GM12878 (cell line): ENCODE measurements at regions not wholly inside any gene's neighbourhood (a gene's known extent, or its start where the extent isn't known, plus 50 kb on each side); places are given as distances from the start of the nearest gene placed in this dataset.

ENCODE experiments used
- ATAC-seq: fragments of 200-7000 bp; cut with Tn5 transposase; 3 replicates; pipeline ENCODE4 v1.9.1; 2020; ENCODE audit warnings: mild to moderate bottlenecking, moderate library complexity
- BruUV-seq: library from RNA; stranded (reverse); fragments of 400-500 nt; replicated peaks from 2 replicates; lab custom pipeline; 2021; lab: Mats Ljungman, UMichigan
- CTCF ChIA-PET: fragments of 300-600 bp; sonication (Branson Sonifier 250); formaldehyde crosslinking; extraction: SDS; loops from one replicate; lab custom pipeline; 2021; ENCODE audit warnings: inconsistent platforms; lab: Yijun Ruan, JAX
- POLR2A ChIA-PET: fragments of 350-600 bp; formaldehyde crosslinking; extraction: SDS; loops from one replicate; lab custom pipeline; 2021; ENCODE audit warnings: inconsistent platforms; lab: Charles Lee
- RAD21 ChIA-PET: fragments of 300-600 bp; sonication (Branson Sonifier 250); formaldehyde crosslinking; loops from one replicate; lab custom pipeline; 2023; ENCODE audit warnings: antibody characterized with exemption; ENCODE audit not compliant: unreplicated experiment; lab: Charles Lee
- SMC1A ChIA-PET: fragments of 300-600 bp; sonication (Branson Sonifier 250); formaldehyde crosslinking; loops from one replicate; lab custom pipeline; 2023; ENCODE audit not compliant: unreplicated experiment, uncharacterized antibody; lab: Charles Lee
- DNase-seq: peaks from one replicate; pipeline ENCODE4 v3.0.0-alpha.2; 2011; ENCODE audit warnings: low read depth, low spot score
- FAIRE-seq: peaks from 3 replicates; lab custom pipeline; 2011; peaks lifted over from hg19 to GRCh38; lab: Jason Lieb, UNC
- H2AFZ ChIP-seq: 2 replicates; pipeline ENCODE4 v1.6.0; 2011; ENCODE audit warnings: low read depth, low read length, control low read depth; ENCODE audit not compliant: control insufficient read depth
- H3K27ac ChIP-seq: 2 replicates; pipeline ENCODE4 v1.5.1; 2011; ENCODE audit warnings: control low read depth; ENCODE audit not compliant: control insufficient read depth, insufficient read depth
- H3K27me3 ChIP-seq, 2 experiments: replicated peaks in 1 of 2; 2 replicates each; pipeline versions ENCODE4 v1.6.0 to v1.6.1; 2011; ENCODE audit warnings: low read length in 1 of 2; ENCODE audit not compliant: control insufficient read depth in 2 of 2, insufficient read depth in 2 of 2
- H3K36me3 ChIP-seq, 2 experiments: 2 replicates each; pipeline ENCODE4 v1.5.1; 2011; ENCODE audit warnings: low read length in 1 of 2; ENCODE audit not compliant: control insufficient read depth in 2 of 2, insufficient read depth in 2 of 2
- H3K4me1 ChIP-seq: 2 replicates; pipeline ENCODE4 v1.6.1; 2011; ENCODE audit warnings: mild to moderate bottlenecking, low read length, moderate library complexity, mixed read lengths; ENCODE audit not compliant: control insufficient read depth, insufficient read depth
- H3K4me2 ChIP-seq: 2 replicates; pipeline ENCODE4 v1.6.0; 2011; ENCODE audit warnings: control low read depth; ENCODE audit not compliant: control insufficient read depth, insufficient read depth
- H3K4me3 ChIP-seq: fragments of 200-600 bp; sonication (generic); 2 replicates; pipeline ENCODE4 v1.5.1; 2016
- H3K79me2 ChIP-seq: 2 replicates; pipeline ENCODE4 v1.6.0; 2011; ENCODE audit warnings: low read length; ENCODE audit not compliant: control insufficient read depth, insufficient read depth
- H3K9ac ChIP-seq: 2 replicates; pipeline ENCODE4 v1.8.0; 2011; ENCODE audit warnings: low read length, control low read depth, mixed read lengths; ENCODE audit not compliant: control insufficient read depth, insufficient read depth
- H3K9me3 ChIP-seq: replicated peaks from 3 replicates; pipeline ENCODE4 v1.5.1; 2011; ENCODE audit warnings: mild to moderate bottlenecking, low read length; ENCODE audit not compliant: control insufficient read depth, insufficient read depth
- H4K20me1 ChIP-seq: 2 replicates; pipeline ENCODE4 v1.6.0; 2011; ENCODE audit not compliant: control insufficient read depth, insufficient read depth
- BCLAF1 ChIP-seq: fragments of 450-650 bp; IDR thresholded peaks from 2 replicates; pipeline ENCODE4 v1.6.1; 2017; ENCODE audit warnings: antibody characterized with exemption, mild to moderate bottlenecking, moderate library complexity
- CTCF ChIP-seq, 3 experiments: IDR thresholded peaks in 2 of 3; conservative IDR thresholded peaks in 1 of 3; 2 replicates each; pipeline ENCODE4 v1.5.1; 2011; ENCODE audit warnings: low read depth in 3 of 3, low read length in 3 of 3, mild to moderate bottlenecking in 3 of 3, control low read depth in 2 of 3, moderate library complexity in 2 of 3, inconsistent platforms in 1 of 3, mixed read lengths in 1 of 3; ENCODE audit not compliant: control insufficient read depth in 2 of 3, insufficient read depth in 1 of 3; ENCODE audit errors: extremely low read depth in 1 of 3
- ESRRA ChIP-seq: IDR thresholded peaks from 2 replicates; pipeline ENCODE4 v1.6.1; 2012; ENCODE audit warnings: mild to moderate bottlenecking, low read length, improper control_type of control experiment
- FOXM1 ChIP-seq: IDR thresholded peaks from 2 replicates; pipeline ENCODE4 v1.6.1; 2012; ENCODE audit warnings: low read depth, mild to moderate bottlenecking, inconsistent platforms, low read length, moderate library complexity
- GATAD2B ChIP-seq: fragments of 450-650 bp; conservative IDR thresholded peaks from 2 replicates; pipeline ENCODE4 v1.6.1; 2017; ENCODE audit warnings: low read depth, mild to moderate bottlenecking, moderate library complexity
- KDM1A ChIP-seq: fragments of 200-600 bp; sonication (generic); IDR thresholded peaks from 2 replicates; pipeline ENCODE4 v1.6.1; 2016; ENCODE audit warnings: borderline replicate concordance
- NBN ChIP-seq: fragments of 450-650 bp; IDR thresholded peaks from 2 replicates; pipeline ENCODE4 v1.6.1; 2016
- SIN3A ChIP-seq: IDR thresholded peaks from 2 replicates; pipeline ENCODE4 v1.6.1; 2012; ENCODE audit warnings: low read depth, low read length, improper control_type of control experiment
- SMAD1 ChIP-seq: fragments of 450-650 bp; IDR thresholded peaks from 2 replicates; pipeline ENCODE4 v1.6.1; 2018; ENCODE audit warnings: mild to moderate bottlenecking, low read depth; ENCODE audit not compliant: partially characterized antibody
- SREBF1 ChIP-seq: IDR thresholded peaks from 2 replicates; pipeline ENCODE4 v1.6.1; 2012; ENCODE audit warnings: mild to moderate bottlenecking, low read length
- SRF ChIP-seq, 2 experiments: IDR thresholded peaks; 2 replicates each; pipeline ENCODE4 v1.6.1; 2011; ENCODE audit warnings: low read depth in 2 of 2, low read length in 2 of 2, mild to moderate bottlenecking in 1 of 2, moderate library complexity in 1 of 2
- SUZ12 ChIP-seq: fragments of 200-600 bp; sonication (generic); IDR thresholded peaks from one replicate; pipeline ENCODE4 v1.6.1; 2018; ENCODE audit warnings: antibody characterized with exemption, mild to moderate bottlenecking; ENCODE audit not compliant: unreplicated experiment
- ZNF207 ChIP-seq: fragments of 450-650 bp; IDR thresholded peaks from 2 replicates; pipeline ENCODE4 v1.6.1; 2014; ENCODE audit warnings: antibody characterized with exemption, mild to moderate bottlenecking, borderline replicate concordance
- WGBS: methylation state at CpG from one replicate; pipeline ENCODE4 v1.1.6; 2016; ENCODE audit warnings: low lambda C conversion rate; ENCODE audit not compliant: insufficient replicate concordance, insufficient coverage; ENCODE audit errors: missing lambda C conversion rate; 5-methylcytosine and 5-hydroxymethylcytosine counted together
- in situ Hi-C: fragments of 300-500 bp; cut with MboI; formaldehyde crosslinking; loops from 9 replicates; pipeline ENCODE4 v1.14.3; 2018; ENCODE audit warnings: mixed read lengths
- intact Hi-C: fragments of 100-400 bp; cut with micrococcal nuclease; formaldehyde crosslinking; loops from one replicate; pipeline ENCODE4 v1.14.2; 2022; ENCODE audit not compliant: unreplicated experiment
- TF ChIP-seq, protein P1 (sequence below): fragments of 450-650 bp; formaldehyde crosslinking; IDR thresholded peaks from 2 replicates; pipeline ENCODE4 v1.4.0; 2020; ENCODE audit warnings: mild to moderate bottlenecking, moderate library complexity
- TF ChIP-seq, protein P2 (sequence below): fragments of 150-350 bp; IDR thresholded peaks from 2 replicates; pipeline ENCODE4 v1.6.1; 2014; ENCODE audit warnings: mild to moderate bottlenecking, low read depth, low read length

GRCh38 chr17:13281626-13282025 is 263.8 kb upstream of the ELAC2 start:
- in situ Hi-C loops, result no loop called here
- intact Hi-C loops, result no loop called here
- TF ChIP-seq SUZ12 (no peak), GATAD2B (no peak), NBN (no peak), BCLAF1 (no peak), ESRRA (no peak), SMAD1 (no peak), FOXM1 (no peak), ZNF207 (no peak), KDM1A (no peak), SRF (IDR thresholded peaks at IDR 0.05; ENCODE audit: low read depth in 2 of 2, low read length in 2 of 2) (no peak), SREBF1 (no peak), CTCF (IDR thresholded peaks at IDR 0.05 in 2 of 3, conservative IDR thresholded peaks at IDR 0.05 in 1 of 3; ENCODE audit: control insufficient read depth in 2 of 3, extremely low read depth in 1 of 3, insufficient read depth in 1 of 3, low read depth in 3 of 3, low read length in 3 of 3) (no peak), SIN3A (no peak)
- TF ChIP-seq, protein P1, sequence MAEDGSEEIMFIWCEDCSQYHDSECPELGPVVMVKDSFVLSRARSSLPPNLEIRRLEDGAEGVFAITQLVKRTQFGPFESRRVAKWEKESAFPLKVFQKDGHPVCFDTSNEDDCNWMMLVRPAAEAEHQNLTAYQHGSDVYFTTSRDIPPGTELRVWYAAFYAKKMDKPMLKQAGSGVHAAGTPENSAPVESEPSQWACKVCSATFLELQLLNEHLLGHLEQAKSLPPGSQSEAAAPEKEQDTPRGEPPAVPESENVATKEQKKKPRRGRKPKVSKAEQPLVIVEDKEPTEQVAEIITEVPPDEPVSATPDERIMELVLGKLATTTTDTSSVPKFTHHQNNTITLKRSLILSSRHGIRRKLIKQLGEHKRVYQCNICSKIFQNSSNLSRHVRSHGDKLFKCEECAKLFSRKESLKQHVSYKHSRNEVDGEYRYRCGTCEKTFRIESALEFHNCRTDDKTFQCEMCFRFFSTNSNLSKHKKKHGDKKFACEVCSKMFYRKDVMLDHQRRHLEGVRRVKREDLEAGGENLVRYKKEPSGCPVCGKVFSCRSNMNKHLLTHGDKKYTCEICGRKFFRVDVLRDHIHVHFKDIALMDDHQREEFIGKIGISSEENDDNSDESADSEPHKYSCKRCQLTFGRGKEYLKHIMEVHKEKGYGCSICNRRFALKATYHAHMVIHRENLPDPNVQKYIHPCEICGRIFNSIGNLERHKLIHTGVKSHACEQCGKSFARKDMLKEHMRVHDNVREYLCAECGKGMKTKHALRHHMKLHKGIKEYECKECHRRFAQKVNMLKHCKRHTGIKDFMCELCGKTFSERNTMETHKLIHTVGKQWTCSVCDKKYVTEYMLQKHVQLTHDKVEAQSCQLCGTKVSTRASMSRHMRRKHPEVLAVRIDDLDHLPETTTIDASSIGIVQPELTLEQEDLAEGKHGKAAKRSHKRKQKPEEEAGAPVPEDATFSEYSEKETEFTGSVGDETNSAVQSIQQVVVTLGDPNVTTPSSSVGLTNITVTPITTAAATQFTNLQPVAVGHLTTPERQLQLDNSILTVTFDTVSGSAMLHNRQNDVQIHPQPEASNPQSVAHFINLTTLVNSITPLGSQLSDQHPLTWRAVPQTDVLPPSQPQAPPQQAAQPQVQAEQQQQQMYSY (CRISPR knock-in tag), result no peak
- TF ChIP-seq, protein P2, sequence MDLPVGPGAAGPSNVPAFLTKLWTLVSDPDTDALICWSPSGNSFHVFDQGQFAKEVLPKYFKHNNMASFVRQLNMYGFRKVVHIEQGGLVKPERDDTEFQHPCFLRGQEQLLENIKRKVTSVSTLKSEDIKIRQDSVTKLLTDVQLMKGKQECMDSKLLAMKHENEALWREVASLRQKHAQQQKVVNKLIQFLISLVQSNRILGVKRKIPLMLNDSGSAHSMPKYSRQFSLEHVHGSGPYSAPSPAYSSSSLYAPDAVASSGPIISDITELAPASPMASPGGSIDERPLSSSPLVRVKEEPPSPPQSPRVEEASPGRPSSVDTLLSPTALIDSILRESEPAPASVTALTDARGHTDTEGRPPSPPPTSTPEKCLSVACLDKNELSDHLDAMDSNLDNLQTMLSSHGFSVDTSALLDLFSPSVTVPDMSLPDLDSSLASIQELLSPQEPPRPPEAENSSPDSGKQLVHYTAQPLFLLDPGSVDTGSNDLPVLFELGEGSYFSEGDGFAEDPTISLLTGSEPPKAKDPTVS, result no peak

More at GRCh38 chr17:13281626-13282025, 263.8 kb upstream of the ELAC2 start:
- no peak overlapping the region for H3K4me3 ChIP-seq
- no peaks in the 10 kb centered on the region for H3K4me1 ChIP-seq
- no peaks in the 10 kb centered on the region for H4K20me1 ChIP-seq
- ATAC-seq (no peak), FAIRE-seq (no peak), DNase-seq (no peak)
- H3K9ac ChIP-seq, result no peak overlapping the region
- CTCF ChIA-PET, result interaction anchor here (1.0 kb wide), 1 partner anchor 20 kb away, joined by 3 read pairs; no protein-coding TSS in a partner anchor
- WGBS, result 43% methylated on average over 3 of the region's 3 CpGs
- POLR2A ChIA-PET, result no interaction called here
- H2AFZ ChIP-seq, result no peak overlapping the region
- H3K4me2 ChIP-seq, result no peak overlapping the region
- no peaks in the 10 kb centered on the region for H3K36me3 ChIP-seq
- SMC1A ChIA-PET, result interaction anchor here (1.2 kb wide), 1 partner anchor 263 kb away, joined by 3 read pairs; no protein-coding TSS in a partner anchor
- no TSS peak for BruUV-seq
- no peaks in the 10 kb centered on the region for H3K27me3 ChIP-seq
- RAD21 ChIA-PET, result no interaction called here
- H3K27ac ChIP-seq, result no peak overlapping the region
- no peaks in the 10 kb centered on the region for H3K79me2 ChIP-seq
- no peaks in the 10 kb centered on the region; the same call in 2 of the 3 replicates for H3K9me3 ChIP-seq
